ENCODE measurements at regions not wholly inside any gene's neighbourhood (a gene's known extent, or its start where the extent isn't known, plus 50 kb on each side); places are given as distances from the start of the nearest gene placed in this dataset.

DNA sequence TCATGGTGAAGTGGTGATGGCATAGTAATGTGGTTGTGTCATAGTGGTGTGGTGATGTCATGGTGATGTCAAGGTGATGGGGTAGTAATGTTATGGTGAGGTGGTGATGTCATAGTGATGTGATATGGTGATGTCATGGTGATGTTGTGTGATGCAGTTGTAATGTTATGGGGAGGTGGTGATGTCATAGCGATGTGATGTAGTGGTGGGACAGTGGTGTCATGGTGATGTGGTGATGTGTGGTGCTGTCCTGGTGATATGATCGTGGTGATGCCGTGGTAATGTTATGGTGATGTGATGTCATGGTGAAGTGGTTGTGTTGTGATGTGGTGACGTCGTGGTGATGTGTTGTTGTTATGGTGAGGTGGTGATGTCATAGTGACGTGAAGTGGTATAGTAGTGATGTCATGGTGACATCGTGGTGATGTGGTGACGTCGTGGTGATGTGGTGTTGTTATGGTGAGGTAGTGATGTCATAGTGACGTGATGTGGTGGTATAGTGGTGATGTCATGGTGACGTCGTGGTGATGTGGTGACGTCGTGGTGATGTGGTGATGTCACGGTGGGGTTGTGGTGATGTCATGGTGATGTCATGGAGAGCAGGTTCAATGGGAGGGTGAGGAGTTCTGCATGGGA, 242.7 kb upstream of the MYT1L start (continued):
- peak; percentile 98 for TF ChIP-seq MTA3 (IDR thresholded peaks at IDR 0.05; ENCODE audit: borderline replicate concordance)
- TF ChIP-seq, protein P1, sequence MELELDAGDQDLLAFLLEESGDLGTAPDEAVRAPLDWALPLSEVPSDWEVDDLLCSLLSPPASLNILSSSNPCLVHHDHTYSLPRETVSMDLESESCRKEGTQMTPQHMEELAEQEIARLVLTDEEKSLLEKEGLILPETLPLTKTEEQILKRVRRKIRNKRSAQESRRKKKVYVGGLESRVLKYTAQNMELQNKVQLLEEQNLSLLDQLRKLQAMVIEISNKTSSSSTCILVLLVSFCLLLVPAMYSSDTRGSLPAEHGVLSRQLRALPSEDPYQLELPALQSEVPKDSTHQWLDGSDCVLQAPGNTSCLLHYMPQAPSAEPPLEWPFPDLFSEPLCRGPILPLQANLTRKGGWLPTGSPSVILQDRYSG (tag; conservative IDR thresholded peaks at IDR 0.05; ENCODE audit: low read depth), result no peak
- TF ChIP-seq KLF13 (tag; IDR thresholded peaks at IDR 0.05; ENCODE audit: borderline replicate concordance, low read depth), result no peak
- TF ChIP-seq TBL1XR1 (IDR thresholded peaks at IDR 0.05; ENCODE audit: low read length in 2 of 2), result peak in 1 of 2 experiments; percentile 83; a peak in 2 of 4 replicates
- TF ChIP-seq DDX20 (tag; IDR thresholded peaks at IDR 0.05; ENCODE audit: low read depth), result no peak
- TF ChIP-seq TBP (optimal IDR thresholded peaks at IDR 0.05; ENCODE audit: low read depth, low read length), result no peak
- no peak for TF ChIP-seq CHD2 (IDR thresholded peaks at IDR 0.05; ENCODE audit: low read depth, low read length)
- TF ChIP-seq THRB (CRISPR knock-in tag; conservative IDR thresholded peaks at IDR 0.05), result no peak
- TF ChIP-seq ZNF695 (CRISPR knock-in tag; IDR thresholded peaks at IDR 0.05), result no peak
- TF ChIP-seq ZNF76 (CRISPR knock-in tag; IDR thresholded peaks at IDR 0.05; ENCODE audit: borderline replicate concordance), result no peak
- TF ChIP-seq ARID3B (CRISPR knock-in tag; IDR thresholded peaks at IDR 0.05; ENCODE audit: borderline replicate concordance), result no peak
- TF ChIP-seq MTF1 (CRISPR knock-in tag; IDR thresholded peaks at IDR 0.05; ENCODE audit: borderline replicate concordance), result no peak
- TF ChIP-seq, protein P2, sequence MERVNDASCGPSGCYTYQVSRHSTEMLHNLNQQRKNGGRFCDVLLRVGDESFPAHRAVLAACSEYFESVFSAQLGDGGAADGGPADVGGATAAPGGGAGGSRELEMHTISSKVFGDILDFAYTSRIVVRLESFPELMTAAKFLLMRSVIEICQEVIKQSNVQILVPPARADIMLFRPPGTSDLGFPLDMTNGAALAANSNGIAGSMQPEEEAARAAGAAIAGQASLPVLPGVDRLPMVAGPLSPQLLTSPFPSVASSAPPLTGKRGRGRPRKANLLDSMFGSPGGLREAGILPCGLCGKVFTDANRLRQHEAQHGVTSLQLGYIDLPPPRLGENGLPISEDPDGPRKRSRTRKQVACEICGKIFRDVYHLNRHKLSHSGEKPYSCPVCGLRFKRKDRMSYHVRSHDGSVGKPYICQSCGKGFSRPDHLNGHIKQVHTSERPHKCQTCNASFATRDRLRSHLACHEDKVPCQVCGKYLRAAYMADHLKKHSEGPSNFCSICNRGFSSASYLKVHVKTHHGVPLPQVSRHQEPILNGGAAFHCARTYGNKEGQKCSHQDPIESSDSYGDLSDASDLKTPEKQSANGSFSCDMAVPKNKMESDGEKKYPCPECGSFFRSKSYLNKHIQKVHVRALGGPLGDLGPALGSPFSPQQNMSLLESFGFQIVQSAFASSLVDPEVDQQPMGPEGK (CRISPR knock-in tag; IDR thresholded peaks at IDR 0.05; ENCODE audit: borderline replicate concordance), result no peak
- TF ChIP-seq, protein P3, sequence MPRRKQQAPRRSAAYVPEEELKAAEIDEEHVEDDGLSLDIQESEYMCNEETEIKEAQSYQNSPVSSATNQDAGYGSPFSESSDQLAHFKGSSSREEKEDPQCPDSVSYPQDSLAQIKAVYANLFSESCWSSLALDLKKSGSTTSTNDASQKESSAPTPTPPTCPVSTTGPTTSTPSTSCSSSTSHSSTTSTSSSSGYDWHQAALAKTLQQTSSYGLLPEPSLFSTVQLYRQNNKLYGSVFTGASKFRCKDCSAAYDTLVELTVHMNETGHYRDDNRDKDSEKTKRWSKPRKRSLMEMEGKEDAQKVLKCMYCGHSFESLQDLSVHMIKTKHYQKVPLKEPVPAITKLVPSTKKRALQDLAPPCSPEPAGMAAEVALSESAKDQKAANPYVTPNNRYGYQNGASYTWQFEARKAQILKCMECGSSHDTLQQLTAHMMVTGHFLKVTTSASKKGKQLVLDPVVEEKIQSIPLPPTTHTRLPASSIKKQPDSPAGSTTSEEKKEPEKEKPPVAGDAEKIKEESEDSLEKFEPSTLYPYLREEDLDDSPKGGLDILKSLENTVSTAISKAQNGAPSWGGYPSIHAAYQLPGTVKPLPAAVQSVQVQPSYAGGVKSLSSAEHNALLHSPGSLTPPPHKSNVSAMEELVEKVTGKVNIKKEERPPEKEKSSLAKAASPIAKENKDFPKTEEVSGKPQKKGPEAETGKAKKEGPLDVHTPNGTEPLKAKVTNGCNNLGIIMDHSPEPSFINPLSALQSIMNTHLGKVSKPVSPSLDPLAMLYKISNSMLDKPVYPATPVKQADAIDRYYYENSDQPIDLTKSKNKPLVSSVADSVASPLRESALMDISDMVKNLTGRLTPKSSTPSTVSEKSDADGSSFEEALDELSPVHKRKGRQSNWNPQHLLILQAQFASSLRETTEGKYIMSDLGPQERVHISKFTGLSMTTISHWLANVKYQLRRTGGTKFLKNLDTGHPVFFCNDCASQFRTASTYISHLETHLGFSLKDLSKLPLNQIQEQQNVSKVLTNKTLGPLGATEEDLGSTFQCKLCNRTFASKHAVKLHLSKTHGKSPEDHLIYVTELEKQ (CRISPR knock-in tag; IDR thresholded peaks at IDR 0.05), result no peak
- no peak for TF ChIP-seq ZNF512 (tag; IDR thresholded peaks at IDR 0.05)
- TF ChIP-seq ZZZ3 (IDR thresholded peaks at IDR 0.05), result no peak

Data from K562 (cell line).